ENCODE measurements at regions not wholly inside any gene's neighbourhood (a gene's known extent, or its start where the extent isn't known, plus 50 kb on each side); places are given as distances from the start of the nearest gene placed in this dataset.
"Not testable (repeated sequence)": the region's sequence is repeated elsewhere in the genome, so short reads cannot be mapped to it uniquely, and the experiment has no call there.

DNA sequence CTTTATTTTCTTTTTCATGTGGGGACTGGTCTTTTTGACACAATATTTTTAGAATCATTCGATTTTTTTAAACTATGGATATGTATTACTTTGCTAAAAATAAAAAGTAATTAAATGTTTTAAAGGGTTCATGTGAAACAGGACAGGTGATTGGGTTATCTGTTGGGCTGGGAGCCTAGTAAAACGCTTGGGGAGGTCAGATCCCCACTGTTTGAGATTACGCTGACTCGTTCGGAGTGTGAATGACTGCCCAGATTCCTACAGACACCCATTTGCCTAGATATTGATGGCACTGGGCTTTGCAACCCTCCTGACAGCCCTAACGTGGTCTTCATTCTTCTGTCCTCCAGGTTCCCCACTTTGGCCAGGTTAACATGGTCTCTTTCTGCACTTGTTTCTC, 62.9 kb upstream of the UBASH3B start:
- no peak overlapping the region for H3K4me3 ChIP-seq
- H3K9me3 ChIP-seq = no peaks in the 10 kb centered on the region
- TF ChIP-seq EP300 (IDR thresholded peaks at IDR 0.05) (no peak), POLR2A (IDR thresholded peaks at IDR 0.05) (no peak), POLR2AphosphoS5 (IDR thresholded peaks at IDR 0.05) (no peak)
- TF ChIP-seq, protein P1, sequence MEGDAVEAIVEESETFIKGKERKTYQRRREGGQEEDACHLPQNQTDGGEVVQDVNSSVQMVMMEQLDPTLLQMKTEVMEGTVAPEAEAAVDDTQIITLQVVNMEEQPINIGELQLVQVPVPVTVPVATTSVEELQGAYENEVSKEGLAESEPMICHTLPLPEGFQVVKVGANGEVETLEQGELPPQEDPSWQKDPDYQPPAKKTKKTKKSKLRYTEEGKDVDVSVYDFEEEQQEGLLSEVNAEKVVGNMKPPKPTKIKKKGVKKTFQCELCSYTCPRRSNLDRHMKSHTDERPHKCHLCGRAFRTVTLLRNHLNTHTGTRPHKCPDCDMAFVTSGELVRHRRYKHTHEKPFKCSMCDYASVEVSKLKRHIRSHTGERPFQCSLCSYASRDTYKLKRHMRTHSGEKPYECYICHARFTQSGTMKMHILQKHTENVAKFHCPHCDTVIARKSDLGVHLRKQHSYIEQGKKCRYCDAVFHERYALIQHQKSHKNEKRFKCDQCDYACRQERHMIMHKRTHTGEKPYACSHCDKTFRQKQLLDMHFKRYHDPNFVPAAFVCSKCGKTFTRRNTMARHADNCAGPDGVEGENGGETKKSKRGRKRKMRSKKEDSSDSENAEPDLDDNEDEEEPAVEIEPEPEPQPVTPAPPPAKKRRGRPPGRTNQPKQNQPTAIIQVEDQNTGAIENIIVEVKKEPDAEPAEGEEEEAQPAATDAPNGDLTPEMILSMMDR (IDR thresholded peaks at IDR 0.05) = no peak
- 73 to 82% methylated on average over 6 of the region's 6 CpGs for WGBS, 2 donors
- H3K36me3 ChIP-seq = no peaks in the 10 kb centered on the region
- H3K27ac ChIP-seq = no peak overlapping the region
- no peaks in the 10 kb centered on the region for H3K27me3 ChIP-seq
- H3K4me1 ChIP-seq = no peaks in the 10 kb centered on the region
- DNase-seq = no peak
- intact Hi-C loops (cut with DNase I) = no loop called here

DNA sequence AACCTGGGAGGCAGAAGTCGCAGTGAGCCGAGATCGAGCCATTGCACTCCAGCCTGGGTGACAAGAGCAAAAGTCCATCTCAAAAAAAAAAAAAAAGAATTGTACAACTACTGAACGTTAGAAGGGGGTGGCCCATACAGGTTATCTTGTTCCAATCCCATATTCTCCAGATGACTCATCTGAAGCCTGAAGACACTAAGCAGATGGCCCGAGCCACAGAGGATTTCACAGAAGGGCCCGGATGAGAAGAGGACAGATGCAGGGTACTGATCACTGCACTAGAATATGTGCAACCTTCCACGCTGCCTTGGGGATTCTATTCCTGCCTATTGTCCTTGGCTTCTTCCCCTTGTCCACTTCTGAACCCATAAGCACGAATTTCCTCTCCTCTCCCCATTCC, 70.9 kb upstream of the UBASH3B start:
- WGBS, 2 donors = 78 to 87% methylated on average over 8 of the region's 8 CpGs
- peaks cover 0 to 5% (median 2%) of the 10 kb centered on the region in 4 donors for H3K4me1 ChIP-seq
- no peaks in the 10 kb centered on the region for H3K36me3 ChIP-seq
- H3K9me3 ChIP-seq = no peaks in the 10 kb centered on the region
- intact Hi-C loops (cut with DNase I) = loop anchor here (5.0 kb wide), 2 partner anchors 43 to 268 kb away; no protein-coding TSS in a partner anchor
- H3K27me3 ChIP-seq = no peaks in the 10 kb centered on the region
- H3K4me3 ChIP-seq = no peak overlapping the region
- TF ChIP-seq EP300 (IDR thresholded peaks at IDR 0.05) (no peak), POLR2AphosphoS5 (IDR thresholded peaks at IDR 0.05) (no peak), POLR2A (IDR thresholded peaks at IDR 0.05) (no peak)
- TF ChIP-seq, protein P1 (IDR thresholded peaks at IDR 0.05) = no peak
- H3K27ac ChIP-seq = no peak overlapping the region
- no peak for DNase-seq

DNA sequence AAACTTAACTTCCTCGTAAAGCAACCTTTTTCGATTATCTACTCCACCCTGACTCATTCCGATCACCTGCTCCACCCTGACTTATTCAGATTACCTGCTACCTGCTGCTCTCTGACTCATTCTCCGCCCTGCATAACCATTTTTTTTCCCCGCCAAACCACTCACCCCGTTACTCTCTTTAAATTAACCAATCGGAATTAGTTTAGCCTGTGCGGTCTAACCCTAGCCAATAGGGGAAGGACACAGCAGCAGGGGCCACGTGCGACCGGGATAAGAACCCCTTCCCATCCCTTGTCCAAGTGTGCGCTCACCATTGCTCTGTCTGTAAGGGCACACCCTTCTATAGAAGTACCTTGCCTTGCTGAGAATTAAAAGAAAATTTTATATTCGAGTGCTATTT, 75.5 kb upstream of the UBASH3B start:
- not testable (repeated sequence) for H3K9me3 ChIP-seq, H3K36me3 ChIP-seq, H3K27ac ChIP-seq, DNase-seq, H3K27me3 ChIP-seq, H3K4me3 ChIP-seq, H3K4me1 ChIP-seq
- intact Hi-C loops (cut with DNase I) = loop anchor here (1.0 to 5.0 kb wide), 4 partner anchors 47 to 272 kb away; no protein-coding TSS in a partner anchor
- WGBS, 2 donors = 40 to 61% methylated on average over 13 of the region's 13 CpGs

DNA sequence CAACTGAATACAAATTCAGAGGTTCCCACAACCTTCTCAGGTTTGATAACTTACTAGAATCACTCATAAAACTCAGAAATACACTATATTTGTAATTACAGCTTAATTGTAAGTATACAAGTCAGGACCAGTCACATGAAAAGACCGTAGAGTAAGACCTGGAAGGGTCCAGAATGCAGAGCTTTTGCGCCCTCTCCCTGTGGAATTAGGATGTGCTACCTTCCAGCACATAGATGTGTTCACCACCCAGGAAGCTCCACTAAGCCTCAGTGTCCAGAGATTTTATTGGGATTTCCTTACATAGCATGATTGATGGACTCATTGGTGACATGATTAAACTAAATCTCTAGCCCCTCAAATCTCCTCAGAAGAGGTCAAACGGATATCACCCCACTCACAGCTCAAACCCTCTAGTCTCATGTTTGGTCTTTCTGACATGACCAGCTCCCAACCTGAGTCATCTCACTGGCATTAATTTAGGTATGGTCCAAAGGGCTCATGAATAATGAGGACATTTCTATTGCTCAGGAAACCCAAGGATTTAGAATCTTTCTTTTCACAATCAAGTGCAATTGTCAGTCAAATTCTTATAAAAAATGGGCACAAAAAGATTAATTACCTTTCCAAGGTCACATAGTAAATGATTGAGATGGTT, 77.2 kb upstream of the UBASH3B start:
- H3K9me3 ChIP-seq = no peaks in the 10 kb centered on the region
- WGBS, 2 donors = 84 to 86% methylated on average over 3 of the region's 3 CpGs
- no peaks in the 10 kb centered on the region for H3K27me3 ChIP-seq
- intact Hi-C loops (cut with DNase I) = no loop called here
- no peak overlapping the region for H3K4me3 ChIP-seq
- H3K36me3 ChIP-seq = no peaks in the 10 kb centered on the region
- DNase-seq = no peak
- peaks cover 0 to 5% (median 2%) of the 10 kb centered on the region in 4 donors for H3K4me1 ChIP-seq
- no peak overlapping the region for H3K27ac ChIP-seq
- TF ChIP-seq POLR2A (IDR thresholded peaks at IDR 0.05) = no peak
- no peak for TF ChIP-seq POLR2AphosphoS5 (IDR thresholded peaks at IDR 0.05)
- no peak for TF ChIP-seq EP300 (IDR thresholded peaks at IDR 0.05)
- TF ChIP-seq, protein P1 (IDR thresholded peaks at IDR 0.05) = no peak

DNA sequence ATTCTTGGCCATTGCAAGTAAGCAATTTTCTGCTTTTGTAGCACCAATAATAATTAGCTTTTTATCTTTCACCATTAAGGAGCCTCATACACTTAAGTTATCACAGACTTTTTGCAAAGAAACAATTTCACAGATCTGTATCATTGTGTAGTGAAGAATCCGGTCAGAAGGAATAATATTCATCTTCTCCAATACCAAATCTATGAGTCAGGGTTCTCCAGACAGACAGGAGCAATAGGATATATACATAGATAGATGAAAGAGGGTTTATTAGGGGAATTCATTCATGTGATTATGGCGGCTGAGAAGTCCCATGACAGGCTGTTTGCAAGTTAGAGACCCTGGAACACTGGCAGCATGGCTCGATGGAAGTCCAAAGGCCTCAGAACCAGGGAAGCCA, 82.9 kb upstream of the UBASH3B start:
- no peaks in the 10 kb centered on the region for H3K27me3 ChIP-seq
- no peak overlapping the region for H3K4me3 ChIP-seq
- intact Hi-C loops (cut with DNase I) = no loop called here
- no peaks in the 10 kb centered on the region for H3K36me3 ChIP-seq
- WGBS, 2 donors = 87 to 90% methylated on average over 3 of the region's 3 CpGs
- DNase-seq = no peak
- no peaks in the 10 kb centered on the region for H3K9me3 ChIP-seq
- H3K4me1 ChIP-seq = no peaks in the 10 kb centered on the region
- no peak overlapping the region for H3K27ac ChIP-seq
- no peak for TF ChIP-seq EP300 (IDR thresholded peaks at IDR 0.05)
- TF ChIP-seq POLR2AphosphoS5 (IDR thresholded peaks at IDR 0.05) = no peak
- TF ChIP-seq, protein P1 (IDR thresholded peaks at IDR 0.05) = no peak
- TF ChIP-seq POLR2A (IDR thresholded peaks at IDR 0.05) = no peak
